ENCODE measurements at regions not wholly inside any gene's neighbourhood (a gene's known extent, or its start where the extent isn't known, plus 50 kb on each side); places are given as distances from the start of the nearest gene placed in this dataset.

DNA sequence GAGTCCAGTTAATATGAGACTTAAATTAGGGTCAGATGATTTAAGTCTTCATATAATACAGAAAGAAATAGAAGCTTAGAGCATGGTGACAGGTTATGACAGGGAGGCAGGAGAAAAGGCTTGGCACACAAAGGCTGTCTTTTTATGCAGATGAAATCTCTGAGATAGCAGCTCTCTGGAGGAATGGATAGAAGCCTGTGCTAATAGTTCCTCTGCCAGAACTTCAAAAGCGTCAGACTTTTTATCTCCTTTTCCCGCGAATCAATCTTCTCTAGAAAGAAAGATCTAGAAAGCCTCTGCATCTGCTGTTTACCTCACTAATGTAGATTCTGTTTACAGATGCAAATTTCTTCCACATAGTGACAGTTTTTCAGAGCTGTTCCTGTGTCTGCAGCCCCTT is 1106.2 kb downstream of the XPNPEP1 start:
- no peak for FAIRE-seq

DNA sequence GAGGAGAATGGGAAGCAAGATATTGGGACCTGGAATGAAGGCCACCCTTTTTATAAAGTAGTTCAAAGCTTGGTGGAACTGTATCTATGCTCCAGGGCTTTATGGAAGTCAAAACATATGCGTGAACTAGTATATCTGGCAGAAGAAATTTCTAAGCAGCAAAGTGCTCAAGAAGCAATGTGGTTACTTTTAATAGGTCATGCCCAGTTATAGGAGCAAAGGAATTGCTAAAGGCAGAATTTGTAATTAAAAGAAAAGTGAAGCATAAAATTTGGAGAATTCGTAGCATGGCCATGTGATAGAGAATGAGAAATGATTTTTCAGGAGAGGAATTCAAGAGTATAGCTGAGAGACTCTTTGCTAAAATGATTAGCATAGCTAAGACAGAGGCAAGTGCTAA is 1110.4 kb downstream of the XPNPEP1 start:
- FAIRE-seq = no peak

DNA sequence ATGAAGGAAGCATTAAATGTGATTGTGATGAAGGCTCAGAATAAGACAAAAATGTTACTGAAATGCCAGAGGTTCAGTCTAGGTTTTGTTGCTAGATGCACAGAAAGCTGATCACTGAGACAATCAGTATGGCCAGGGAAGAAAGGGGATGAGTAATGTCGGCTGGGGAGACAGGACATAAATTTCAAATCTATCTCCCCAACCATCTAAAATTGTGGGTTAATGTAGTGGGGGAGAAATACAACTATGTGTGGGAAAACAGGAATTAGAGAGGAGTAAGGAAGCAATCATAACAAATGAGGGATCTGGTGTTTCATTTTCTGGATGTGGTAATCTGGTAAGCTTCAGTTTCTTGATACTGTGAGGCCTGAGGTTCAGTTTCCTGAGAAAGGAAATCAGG is 1111.0 kb downstream of the XPNPEP1 start:
- FAIRE-seq = no peak

DNA sequence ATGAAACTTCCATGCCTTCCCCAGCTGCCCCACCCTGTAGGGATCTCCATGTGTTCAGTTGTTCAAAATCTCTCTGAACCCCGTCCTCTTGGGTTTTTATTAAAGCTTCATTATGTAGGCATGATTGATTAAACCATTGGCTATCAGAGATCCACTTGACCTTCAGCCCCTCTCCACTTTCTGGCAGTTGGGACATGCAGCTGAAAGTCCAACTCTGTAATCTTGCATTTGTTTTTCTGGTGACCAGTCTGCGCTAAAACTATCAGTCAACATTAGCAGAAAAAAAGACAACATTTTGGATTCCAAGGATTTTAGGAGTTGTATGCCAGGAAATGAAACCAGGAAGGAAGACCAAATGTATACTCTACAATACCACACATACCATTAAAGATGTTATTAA is 1115.1 kb downstream of the XPNPEP1 start:
- FAIRE-seq = no peak

DNA sequence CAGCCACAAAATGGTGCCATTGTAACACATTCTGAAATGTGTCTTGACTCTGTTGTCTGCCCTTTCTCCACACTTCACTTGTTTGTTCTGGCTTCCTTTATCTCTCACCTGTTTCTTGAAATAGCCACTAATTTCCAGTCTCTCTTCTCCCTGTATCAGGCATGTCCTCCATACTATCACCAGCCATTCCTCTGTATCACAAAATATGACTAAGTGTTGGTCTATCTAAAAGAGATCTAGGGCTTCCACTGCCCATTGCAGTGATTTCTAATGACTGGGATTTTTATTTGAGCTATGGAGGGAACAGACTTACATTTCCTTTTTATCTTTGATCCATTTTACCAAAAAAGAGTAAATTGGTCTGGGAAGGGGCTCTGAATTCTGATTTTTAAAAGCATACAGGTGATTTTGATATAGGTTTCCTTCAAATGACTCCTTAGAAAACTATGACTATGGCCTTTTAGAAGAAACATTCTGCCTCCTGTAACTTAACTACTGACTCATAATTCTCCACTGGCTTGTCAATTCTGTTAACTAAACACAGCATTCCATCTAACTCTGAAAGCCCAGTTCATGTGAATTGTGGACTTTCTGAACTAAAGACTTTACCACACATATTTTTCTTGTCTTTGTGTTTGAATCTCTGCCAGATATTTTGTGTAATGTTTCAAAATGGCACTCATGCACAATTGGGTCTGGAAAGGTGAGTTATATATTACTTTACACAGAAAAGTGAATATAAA is 1121.4 kb downstream of the XPNPEP1 start:
- FAIRE-seq = no peak

DNA sequence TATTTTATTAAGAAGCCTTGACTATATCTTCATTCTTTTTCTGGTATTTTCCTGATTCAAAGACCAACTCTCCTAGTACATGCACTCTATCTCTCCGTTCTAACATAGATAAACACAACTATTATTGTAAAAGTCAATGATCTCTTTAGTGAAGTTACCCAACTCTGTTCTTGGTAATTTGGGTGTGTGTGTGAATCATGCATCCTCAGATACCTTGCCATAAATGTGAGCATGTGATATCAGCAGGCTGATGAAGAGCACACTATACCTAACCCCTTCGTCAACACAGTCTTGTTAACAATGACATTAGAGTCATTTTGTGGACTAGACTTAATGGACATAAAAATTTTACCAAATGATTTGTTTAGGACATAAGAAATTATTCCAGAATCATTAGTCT is 1122.1 kb downstream of the XPNPEP1 start:
- no peak for FAIRE-seq

DNA sequence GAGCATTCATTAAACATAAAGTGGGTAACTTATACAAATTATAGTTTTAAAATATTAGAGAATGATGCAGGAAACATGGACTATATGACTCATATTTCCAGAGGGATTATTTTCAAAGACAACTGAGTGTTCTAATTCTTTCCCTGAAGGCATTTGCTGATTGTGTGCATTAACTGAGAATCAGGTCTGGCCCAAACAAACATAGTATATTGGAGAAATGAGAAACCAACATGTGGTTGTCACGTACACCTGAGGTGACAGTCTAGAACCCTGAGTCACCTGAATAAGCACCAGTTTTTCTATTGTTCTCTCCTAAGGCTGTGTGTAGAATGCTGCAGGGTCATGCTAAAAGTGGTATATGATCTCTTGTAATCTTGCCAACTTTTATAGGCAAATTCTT is 1125.7 kb downstream of the XPNPEP1 start:
- FAIRE-seq = no peak

DNA sequence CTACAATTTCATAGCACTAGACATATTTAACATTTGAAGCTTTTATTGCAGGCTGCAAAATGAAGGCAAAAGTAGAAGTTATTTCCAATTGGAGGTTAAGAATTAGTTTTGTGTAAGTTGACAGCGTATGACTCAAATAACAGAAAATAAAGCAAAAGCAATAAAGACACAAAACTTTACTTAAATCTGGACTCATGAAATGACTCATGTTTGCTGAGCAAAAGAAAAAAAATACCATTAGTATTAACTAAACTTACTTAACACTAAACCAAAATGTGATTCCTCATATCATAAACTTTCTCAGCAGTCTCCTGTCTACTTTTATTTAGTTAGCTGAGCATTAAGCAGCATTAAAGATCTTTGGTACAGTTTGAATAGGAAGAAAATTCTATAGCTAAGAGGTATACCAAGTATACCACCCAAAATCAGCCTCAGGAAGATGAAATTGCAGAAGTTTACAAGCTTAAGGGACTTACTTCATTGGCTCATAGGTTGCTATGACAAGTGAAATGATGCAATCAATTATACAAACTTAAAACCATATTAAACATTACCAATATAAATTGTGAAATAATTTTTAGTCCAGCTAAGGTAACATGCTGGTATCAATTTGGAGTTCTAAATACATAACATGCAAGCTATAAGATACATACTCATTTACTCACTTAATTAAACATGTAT is 1131.4 kb downstream of the XPNPEP1 start:
- no peak for FAIRE-seq

DNA sequence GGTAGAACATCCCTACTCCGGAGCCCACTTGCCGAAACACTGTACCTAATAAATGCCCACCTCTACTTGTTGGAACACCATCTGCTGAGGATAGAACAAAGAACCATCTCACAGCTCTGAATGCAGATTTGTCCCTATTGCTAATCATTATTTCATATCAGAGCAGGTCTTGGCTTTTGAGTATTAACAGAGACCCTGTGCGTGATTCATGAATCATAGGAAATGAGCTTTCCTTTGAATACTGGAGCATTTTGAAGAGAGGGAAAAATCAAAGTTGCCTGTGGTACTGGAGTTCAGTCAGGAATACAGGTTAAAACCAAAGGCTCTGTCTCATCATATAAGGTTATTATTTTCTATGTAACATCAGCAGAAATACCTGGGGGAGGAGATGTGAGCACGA is 1132.3 kb downstream of the XPNPEP1 start:
- FAIRE-seq = no peak

DNA sequence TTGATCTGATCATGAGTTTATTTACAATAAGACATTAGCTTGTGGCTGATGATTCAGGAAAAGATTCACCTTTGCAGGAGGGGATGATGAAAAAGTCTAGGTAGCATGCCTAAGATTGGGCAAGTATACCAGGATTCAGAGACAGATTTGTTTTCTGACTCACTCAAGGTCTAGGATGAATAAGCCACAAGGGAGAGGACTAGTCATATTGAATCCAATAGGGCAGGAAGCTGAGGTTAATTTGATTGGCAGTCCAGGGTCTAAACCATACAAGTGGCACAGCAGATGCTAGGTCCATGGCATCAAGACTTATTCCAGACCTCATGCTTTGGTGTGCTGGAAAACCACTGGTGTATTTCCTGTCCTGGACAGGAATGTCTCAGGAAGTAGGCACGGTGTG is 1133.4 kb downstream of the XPNPEP1 start:
- FAIRE-seq = no peak

DNA sequence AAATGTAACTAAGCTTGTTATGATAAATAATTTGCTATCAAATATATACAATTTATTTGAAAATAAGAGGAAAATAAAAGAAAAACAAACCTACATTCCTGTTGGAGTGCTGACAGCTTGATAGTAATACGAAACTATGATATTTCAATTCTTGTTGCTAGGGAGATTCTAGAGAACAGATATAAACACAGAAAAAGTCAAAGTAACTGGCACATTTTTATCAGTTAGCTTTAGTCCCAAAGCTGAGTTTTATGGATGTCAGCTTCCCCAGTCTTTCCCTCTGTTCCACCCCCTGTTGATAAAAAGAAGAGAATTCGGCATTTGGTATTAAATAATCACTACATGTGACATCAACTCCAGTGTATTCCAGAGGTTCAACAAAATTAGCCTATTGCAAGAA is 1134.0 kb downstream of the XPNPEP1 start:
- no peak for FAIRE-seq

DNA sequence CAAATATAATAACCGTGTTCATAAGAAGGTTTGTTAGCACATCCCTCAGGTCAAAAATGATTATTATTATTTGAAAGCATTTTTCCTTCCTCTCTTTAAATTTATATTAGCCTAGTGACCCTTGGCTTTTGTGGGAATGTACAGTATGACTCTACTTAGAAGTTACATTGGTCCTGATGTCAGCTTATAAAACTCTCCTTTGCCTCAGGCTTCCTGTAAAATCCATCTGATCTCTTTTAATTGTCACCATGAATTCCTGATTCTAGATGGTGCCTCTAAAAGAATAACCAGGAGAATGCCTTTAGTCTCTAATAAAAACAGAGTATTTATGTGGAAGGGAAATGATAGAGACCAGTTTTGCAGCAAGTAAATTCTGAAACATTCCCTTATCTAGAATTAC is 1134.4 kb downstream of the XPNPEP1 start:
- no peak for FAIRE-seq

DNA sequence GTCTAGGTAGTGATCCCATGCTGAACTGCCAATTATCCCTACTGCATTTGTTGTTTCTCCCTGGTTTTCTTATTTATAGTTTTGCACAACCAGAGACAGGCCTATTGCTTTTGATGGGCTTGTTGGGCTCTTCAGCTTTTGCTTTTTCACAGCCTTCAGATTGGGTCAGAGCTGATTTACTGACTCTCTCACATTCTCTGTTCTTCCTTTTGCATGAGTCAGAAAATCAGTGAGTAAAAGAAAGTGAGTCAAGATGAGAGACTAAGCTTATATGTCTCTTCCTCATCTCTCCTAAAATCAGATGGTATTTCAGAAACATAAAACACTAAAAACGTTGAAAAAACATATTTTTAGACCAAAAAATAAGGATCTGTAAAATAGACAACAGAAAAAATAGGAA is 1135.4 kb downstream of the XPNPEP1 start:
- FAIRE-seq = no peak

DNA sequence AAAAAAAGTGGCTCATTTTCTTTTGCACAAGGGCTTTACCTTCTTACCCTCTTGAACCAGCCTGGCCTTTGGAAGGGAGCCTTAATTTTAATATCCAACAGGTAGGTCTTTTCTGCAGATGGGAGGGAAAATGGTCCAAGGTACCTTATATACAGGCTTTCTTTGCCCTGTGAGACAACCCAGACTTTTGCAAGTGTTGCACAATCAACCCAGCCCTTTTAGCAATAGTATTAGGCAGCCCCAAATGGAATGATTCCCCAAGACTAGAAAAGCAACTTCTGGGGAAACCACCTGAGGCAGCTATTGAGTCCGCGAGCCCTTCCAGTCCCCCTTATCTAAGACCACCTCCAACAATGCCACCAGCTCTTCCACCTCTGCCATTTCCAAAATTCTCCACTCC is 1138.3 kb downstream of the XPNPEP1 start:
- FAIRE-seq = no peak

DNA sequence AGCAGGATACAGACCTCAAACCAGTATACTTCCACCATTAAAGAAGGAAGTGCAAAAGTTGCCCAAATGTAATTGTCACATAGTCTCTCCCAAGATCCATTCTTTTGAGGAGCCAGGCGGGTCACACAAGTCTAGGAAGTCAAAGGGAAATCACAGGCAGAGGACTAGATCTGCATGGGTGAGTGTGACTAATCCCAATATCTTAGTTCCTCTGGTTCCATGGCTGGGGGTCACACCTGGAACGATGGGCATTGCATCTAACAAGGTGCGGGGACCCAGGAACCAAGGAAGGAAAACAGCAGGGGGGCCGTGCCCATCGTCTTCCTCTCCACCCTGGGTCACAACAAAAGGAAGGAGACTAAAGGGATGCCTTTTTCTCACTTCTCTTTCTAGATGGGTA is 1138.8 kb downstream of the XPNPEP1 start:
- FAIRE-seq = no peak

DNA sequence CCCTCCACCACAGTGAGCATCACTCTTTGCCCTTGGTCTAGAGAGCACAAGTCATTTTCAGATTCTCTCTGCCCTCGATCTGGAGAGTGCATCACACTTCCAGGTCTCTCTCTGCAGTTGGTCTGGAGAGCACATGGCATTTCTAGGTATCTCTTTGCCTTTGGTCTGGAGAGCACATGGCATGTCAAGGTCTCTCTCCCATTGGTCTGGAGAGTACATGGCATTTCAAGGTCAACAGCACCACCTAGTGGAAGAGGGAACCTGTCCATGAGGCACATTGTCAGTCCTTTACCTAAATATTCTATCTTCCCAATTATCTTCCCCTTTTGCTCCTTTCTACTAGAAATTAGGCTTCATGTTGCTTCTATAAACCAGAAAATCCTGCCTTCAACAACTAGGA is 1139.4 kb downstream of the XPNPEP1 start:
- no peak for FAIRE-seq

DNA sequence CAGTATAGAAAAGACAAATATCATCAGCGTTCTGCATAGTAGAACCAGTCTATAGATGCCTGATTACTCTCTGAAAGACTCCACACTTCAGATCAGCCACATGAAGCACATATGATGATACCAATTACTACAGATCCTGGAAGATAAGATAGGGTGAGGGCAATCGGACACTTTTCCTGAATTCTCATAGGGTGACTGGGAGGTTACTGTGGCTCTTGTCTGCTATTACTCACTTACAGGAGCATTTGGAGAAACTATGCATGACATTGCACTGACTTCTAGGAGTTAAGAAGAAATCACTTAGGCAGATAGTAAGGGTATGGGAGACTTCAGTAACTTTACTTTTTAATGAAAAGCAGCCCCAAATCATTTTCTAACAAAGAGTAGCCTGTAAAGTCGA is 1140.9 kb downstream of the XPNPEP1 start:
- FAIRE-seq = no peak

DNA sequence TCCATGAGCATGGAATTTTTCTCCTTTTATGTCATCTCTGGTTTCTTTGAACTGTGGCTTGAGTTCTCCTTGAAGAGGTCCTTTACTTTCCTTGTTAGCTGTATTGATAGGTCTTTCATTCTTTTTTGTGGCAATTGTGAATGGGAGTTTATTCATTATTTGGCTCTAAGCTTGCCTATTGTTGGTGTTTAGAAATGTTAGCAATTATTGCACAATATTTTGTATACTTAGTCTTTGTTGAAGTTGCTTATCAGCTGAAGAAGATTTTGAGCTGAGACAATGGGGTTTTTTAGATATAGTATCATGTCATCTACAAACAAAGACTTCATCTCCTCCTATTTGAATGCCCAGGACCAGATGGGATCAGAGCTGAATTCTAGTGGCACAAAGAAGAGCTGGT is 1143.8 kb downstream of the XPNPEP1 start:
- no peak for FAIRE-seq

DNA sequence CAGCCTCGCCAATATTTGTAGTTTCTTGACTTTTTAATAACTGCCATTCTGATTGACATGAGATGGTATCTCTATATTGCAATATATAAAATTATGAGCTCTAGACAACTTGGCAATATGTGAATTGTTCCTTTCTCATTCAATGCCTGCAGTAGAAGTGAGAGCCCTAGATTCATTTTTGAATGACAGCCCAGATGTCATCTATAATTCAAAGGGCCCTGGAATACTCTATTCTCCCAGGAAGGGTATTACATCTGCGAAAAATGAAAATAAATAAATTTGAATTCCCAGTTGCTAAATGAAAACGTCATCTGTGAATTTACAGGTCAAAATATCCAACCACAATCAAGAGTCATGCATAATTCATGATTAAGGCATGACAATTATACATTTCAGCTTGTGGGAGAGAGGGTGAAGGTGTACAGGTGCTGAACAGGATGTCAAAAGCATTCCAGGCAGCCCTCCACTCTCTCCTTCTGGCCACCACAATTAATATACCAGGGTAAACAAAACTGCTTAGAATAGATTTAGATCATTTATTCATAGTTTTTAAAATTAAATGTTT is 1147.3 kb downstream of the XPNPEP1 start:
- no peak for FAIRE-seq

DNA sequence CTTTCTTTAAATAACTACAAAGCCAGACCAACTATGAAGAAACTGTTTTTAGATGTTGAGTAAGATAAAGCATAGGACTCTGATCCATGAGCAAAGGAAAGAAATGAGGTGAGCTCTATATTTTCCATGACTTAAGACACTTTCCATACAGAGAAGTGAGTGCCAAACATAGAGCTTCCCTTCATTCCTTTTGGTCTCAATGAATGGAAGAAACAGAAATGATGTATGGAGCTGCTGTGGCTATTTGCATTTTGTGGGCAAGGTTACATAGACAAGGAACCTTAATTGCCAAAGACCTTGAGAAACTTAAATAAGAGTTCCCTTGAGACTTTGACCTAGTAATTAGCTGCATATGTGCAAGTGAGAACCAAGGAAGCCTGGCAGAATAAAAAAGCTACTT is 1152.2 kb downstream of the XPNPEP1 start:
- FAIRE-seq = no peak

DNA sequence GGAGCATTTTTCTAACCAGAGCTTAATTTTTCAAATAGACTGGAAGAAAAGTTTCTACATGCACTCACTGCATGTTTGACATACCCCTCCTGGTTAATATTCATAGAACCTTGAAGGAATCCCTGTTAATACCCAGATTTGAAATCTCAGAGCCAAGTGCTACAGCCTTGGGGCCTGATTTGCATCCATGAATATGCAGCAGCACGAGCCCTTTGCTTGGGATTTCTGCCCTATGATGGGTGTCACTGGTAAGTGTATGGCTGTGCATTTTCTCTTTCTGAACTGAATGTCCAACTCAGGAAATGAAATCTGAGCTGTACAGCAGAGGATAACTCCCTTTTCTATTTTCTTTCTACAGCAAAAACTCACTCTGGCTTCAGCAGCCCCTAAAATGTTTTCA is 1157.5 kb downstream of the XPNPEP1 start:
- FAIRE-seq = no peak

DNA sequence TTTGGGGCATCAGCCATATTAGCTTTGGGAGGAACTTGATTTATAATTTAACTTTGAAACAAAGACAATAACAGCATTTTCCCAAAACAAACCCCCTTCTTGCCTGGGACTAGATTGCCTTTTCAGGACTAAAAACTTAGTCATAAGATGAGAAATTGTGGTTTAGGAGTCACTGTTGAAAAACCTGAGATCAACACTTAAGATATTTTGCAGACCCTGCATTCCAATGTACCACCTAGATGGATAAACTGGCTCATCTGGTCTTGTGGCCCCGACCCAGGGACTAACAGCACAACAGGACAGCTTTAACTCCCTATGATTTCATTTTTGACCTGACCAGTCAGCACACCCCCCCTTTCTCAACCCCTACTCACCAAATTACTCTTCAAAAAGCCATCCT is 1165.4 kb downstream of the XPNPEP1 start:
- FAIRE-seq = no peak

DNA sequence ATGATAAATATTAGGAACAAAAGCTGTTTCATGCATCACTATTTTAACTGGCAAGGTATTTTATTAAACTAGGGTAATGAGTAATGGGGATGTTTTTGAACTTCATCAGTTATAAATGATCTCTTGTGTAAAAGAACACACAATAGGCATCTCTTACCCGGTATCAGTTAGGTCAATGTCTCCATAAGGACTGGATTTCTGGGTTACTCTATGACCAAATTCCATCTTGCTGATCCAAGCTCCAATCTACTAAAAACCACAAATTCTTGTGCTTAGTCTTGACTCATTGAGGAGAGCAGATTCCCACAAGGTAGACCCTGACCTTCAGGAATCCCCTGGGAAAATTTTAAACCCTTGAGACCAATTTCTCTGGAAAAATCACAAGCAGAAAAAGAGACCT is 1167.7 kb downstream of the XPNPEP1 start:
- no peak for FAIRE-seq

DNA sequence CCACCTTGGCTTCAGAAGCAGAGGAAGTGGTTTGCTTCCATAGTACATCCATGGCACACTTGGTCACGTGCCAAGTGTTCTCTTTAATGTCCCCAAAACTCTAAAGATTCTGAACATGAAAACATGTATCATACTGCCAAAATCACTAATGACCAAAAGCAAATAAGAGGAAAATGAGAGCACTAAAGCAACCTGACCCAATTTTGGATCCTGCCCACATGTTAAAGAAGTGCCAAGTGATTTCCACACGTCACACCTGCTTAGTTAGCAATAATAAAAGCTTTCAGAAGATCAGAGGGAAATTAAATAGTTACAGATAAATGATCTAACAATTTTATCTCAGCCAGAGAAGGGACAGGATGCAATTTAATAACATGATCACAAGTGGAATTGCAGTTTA is 1170.0 kb downstream of the XPNPEP1 start:
- FAIRE-seq = no peak

DNA sequence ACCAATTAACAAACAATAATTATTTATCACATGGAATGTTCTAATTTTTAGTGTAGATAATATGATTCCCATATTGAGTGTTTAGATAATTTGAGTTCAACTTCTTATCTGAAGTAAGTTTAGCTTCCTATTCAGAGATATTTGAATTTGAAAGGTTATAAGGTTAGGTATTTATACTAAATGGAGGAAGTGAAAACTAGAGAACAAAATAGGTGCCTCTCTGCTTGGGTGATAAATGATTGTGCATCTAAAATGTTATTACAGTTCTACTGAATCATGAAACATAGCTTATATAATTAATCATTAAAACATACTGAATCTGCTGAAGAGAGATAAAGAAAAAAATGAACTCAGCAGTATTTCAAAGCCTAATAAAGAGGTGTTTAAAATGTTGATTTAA is 1174.3 kb downstream of the XPNPEP1 start:
- FAIRE-seq = no peak
